ENCODE measurements at regions not wholly inside any gene's neighbourhood (a gene's known extent, or its start where the extent isn't known, plus 50 kb on each side); places are given as distances from the start of the nearest gene placed in this dataset.

- no peak for DNase-seq (ENCODE audit: low read depth in 1 of 2, low spot score in 1 of 2)
- Histone ChIP-seq H3K27me3 (ENCODE audit: insufficient read depth, poor library complexity, severe bottlenecking) (no peaks in the 10 kb centered on the region), H3K4me3 (replicated peaks; ENCODE audit: insufficient read depth, low read length) (no peak overlapping the region), H3K27ac (replicated peaks) (no peak overlapping the region)
- TF ChIP-seq REST (IDR thresholded peaks at IDR 0.05; ENCODE audit: insufficient replicate concordance, low read depth) (no peak), GABPA (IDR thresholded peaks at IDR 0.05; ENCODE audit: low read depth) (no peak), POLR2AphosphoS5 (IDR thresholded peaks at IDR 0.05; ENCODE audit: low read depth) (no peak), SPI1 (IDR thresholded peaks at IDR 0.05; ENCODE audit: borderline replicate concordance, low read depth) (no peak)
- TF ChIP-seq, protein P1, sequence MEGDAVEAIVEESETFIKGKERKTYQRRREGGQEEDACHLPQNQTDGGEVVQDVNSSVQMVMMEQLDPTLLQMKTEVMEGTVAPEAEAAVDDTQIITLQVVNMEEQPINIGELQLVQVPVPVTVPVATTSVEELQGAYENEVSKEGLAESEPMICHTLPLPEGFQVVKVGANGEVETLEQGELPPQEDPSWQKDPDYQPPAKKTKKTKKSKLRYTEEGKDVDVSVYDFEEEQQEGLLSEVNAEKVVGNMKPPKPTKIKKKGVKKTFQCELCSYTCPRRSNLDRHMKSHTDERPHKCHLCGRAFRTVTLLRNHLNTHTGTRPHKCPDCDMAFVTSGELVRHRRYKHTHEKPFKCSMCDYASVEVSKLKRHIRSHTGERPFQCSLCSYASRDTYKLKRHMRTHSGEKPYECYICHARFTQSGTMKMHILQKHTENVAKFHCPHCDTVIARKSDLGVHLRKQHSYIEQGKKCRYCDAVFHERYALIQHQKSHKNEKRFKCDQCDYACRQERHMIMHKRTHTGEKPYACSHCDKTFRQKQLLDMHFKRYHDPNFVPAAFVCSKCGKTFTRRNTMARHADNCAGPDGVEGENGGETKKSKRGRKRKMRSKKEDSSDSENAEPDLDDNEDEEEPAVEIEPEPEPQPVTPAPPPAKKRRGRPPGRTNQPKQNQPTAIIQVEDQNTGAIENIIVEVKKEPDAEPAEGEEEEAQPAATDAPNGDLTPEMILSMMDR (IDR thresholded peaks at IDR 0.05; ENCODE audit: insufficient read depth, low read length): no peak
Observed at GRCh38 chr1:221488550-221488949, 253.3 kb downstream of the DUSP10 start.

GRCh38 chr1:221494670-221495069 lies 247.2 kb downstream of the DUSP10 start:
- Histone ChIP-seq H3K27ac (replicated peaks) (no peak overlapping the region), H3K4me3 (replicated peaks; ENCODE audit: insufficient read depth, low read length) (no peak overlapping the region), H3K27me3 (ENCODE audit: insufficient read depth, poor library complexity, severe bottlenecking) (no peaks in the 10 kb centered on the region)
- TF ChIP-seq SPI1 (IDR thresholded peaks at IDR 0.05; ENCODE audit: borderline replicate concordance, low read depth): no peak
- TF ChIP-seq, protein P1 (IDR thresholded peaks at IDR 0.05; ENCODE audit: insufficient read depth, low read length): no peak
- TF ChIP-seq GABPA (IDR thresholded peaks at IDR 0.05; ENCODE audit: low read depth): no peak
- TF ChIP-seq POLR2AphosphoS5 (IDR thresholded peaks at IDR 0.05; ENCODE audit: low read depth): no peak
- no peak for TF ChIP-seq REST (IDR thresholded peaks at IDR 0.05; ENCODE audit: insufficient replicate concordance, low read depth)
- DNase-seq (ENCODE audit: low read depth in 1 of 2, low spot score in 1 of 2): no peak

DNA sequence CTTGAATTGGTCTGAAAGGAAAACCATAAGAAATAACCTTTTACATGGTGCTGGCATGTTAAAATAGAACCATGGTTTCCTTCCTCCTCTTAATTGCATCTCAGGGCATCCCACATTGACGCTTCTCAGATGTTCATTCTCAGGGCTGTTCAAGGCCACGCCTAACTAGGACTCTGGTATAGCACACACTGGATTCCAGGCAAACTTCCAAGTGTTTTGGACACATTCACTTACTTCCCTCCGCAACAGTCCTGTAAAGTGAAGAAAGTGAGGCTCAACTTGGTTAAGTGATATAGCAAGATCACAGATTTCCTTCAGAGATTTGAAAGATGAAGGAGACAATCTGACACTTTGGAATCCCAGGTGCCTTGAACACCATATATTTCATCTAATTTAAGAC lies 244.8 kb downstream of the DUSP10 start:
- Histone ChIP-seq H3K4me3 (replicated peaks; ENCODE audit: insufficient read depth, low read length) (no peak overlapping the region), H3K27ac (replicated peaks) (no peak overlapping the region), H3K27me3 (ENCODE audit: insufficient read depth, poor library complexity, severe bottlenecking) (no peaks in the 10 kb centered on the region)
- DNase-seq (ENCODE audit: low read depth in 1 of 2, low spot score in 1 of 2): no peak
- TF ChIP-seq SPI1 (IDR thresholded peaks at IDR 0.05; ENCODE audit: borderline replicate concordance, low read depth): no peak
- TF ChIP-seq, protein P1 (IDR thresholded peaks at IDR 0.05; ENCODE audit: insufficient read depth, low read length): no peak
- no peak for TF ChIP-seq GABPA (IDR thresholded peaks at IDR 0.05; ENCODE audit: low read depth)
- TF ChIP-seq POLR2AphosphoS5 (IDR thresholded peaks at IDR 0.05; ENCODE audit: low read depth): no peak
- TF ChIP-seq REST (IDR thresholded peaks at IDR 0.05; ENCODE audit: insufficient replicate concordance, low read depth): no peak
